ENCODE measurements at regions not wholly inside any gene's neighbourhood (a gene's known extent, or its start where the extent isn't known, plus 50 kb on each side); places are given as distances from the start of the nearest gene placed in this dataset.

DNA sequence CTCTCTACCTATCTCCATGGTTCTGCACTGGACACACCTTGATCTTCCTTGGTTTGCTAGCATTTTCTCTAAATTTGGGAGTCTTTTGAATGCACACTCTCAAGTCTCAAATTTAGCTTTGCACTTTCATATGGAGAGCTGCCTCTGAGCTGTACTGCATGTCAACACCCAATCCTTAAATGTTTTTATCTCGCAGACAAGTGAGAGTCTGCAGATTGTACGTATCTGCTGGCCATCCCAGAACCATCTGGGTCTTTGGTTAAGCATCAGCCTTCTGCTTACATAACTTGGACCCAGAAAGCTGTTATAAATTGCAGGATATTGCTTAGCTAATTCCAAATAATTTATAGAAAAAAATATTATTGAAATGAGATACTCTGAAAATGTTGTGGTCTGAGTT, 111.4 kb upstream of the GRAMD2B start:
- ChIA-PET CTCF (ENCODE audit: low intra/inter-chr PET ratio, low total read pairs) (no interaction called here), POLR2A (no interaction called here)
- H3K9me3 ChIP-seq (ENCODE audit: low read length): no peaks in the 10 kb centered on the region
- H3K4me1 ChIP-seq (ENCODE audit: insufficient read depth, low read length): no peaks in the 10 kb centered on the region
- no peaks in the 10 kb centered on the region for H3K36me3 ChIP-seq (replicated peaks in 1 of 2; ENCODE audit: control insufficient read depth in 1 of 2, insufficient read depth in 2 of 2, low read length in 2 of 2)
- intact Hi-C loops (cut with micrococcal nuclease; ENCODE audit: unreplicated experiment): no loop called here
- in situ Hi-C loops (cut with HindIII; ENCODE audit: extremely low pct_ligation_motif_present, low pct_unique_long_range_greater_than_20kb): no loop called here
- no peak overlapping the region for H3K9ac ChIP-seq (ENCODE audit: insufficient read depth, low read depth, low read length)
- DNase-seq (ENCODE audit: low spot score) (no peak), ATAC-seq (no peak), FAIRE-seq (no peak)
- H4K20me1 ChIP-seq (ENCODE audit: insufficient read depth, low read length): no peaks in the 10 kb centered on the region
- no TSS peak for BruUV-seq (replicated peaks)
- TF ChIP-seq HNRNPUL1 (IDR thresholded peaks at IDR 0.05; ENCODE audit: low read depth, low read length) (no peak), CHD2 (IDR thresholded peaks at IDR 0.05; ENCODE audit: low read depth, low read length) (no peak), ATF7 (IDR thresholded peaks at IDR 0.05) (no peak), ATF7 (CRISPR knock-in tag; IDR thresholded peaks at IDR 0.05) (no peak), ZNF660 (CRISPR knock-in tag; IDR thresholded peaks at IDR 0.05; ENCODE audit: borderline replicate concordance, low read depth) (no peak), NFRKB (IDR thresholded peaks at IDR 0.05) (no peak), SNRNP70 (IDR thresholded peaks at IDR 0.05; ENCODE audit: low read depth, low read length) (no peak), ZNF331 (CRISPR knock-in tag; IDR thresholded peaks at IDR 0.05) (no peak), ZNF496 (CRISPR knock-in tag; IDR thresholded peaks at IDR 0.05; ENCODE audit: insufficient replicate concordance) (no peak), ZNF354B (CRISPR knock-in tag; IDR thresholded peaks at IDR 0.05) (no peak)
- TF ChIP-seq, protein P1, sequence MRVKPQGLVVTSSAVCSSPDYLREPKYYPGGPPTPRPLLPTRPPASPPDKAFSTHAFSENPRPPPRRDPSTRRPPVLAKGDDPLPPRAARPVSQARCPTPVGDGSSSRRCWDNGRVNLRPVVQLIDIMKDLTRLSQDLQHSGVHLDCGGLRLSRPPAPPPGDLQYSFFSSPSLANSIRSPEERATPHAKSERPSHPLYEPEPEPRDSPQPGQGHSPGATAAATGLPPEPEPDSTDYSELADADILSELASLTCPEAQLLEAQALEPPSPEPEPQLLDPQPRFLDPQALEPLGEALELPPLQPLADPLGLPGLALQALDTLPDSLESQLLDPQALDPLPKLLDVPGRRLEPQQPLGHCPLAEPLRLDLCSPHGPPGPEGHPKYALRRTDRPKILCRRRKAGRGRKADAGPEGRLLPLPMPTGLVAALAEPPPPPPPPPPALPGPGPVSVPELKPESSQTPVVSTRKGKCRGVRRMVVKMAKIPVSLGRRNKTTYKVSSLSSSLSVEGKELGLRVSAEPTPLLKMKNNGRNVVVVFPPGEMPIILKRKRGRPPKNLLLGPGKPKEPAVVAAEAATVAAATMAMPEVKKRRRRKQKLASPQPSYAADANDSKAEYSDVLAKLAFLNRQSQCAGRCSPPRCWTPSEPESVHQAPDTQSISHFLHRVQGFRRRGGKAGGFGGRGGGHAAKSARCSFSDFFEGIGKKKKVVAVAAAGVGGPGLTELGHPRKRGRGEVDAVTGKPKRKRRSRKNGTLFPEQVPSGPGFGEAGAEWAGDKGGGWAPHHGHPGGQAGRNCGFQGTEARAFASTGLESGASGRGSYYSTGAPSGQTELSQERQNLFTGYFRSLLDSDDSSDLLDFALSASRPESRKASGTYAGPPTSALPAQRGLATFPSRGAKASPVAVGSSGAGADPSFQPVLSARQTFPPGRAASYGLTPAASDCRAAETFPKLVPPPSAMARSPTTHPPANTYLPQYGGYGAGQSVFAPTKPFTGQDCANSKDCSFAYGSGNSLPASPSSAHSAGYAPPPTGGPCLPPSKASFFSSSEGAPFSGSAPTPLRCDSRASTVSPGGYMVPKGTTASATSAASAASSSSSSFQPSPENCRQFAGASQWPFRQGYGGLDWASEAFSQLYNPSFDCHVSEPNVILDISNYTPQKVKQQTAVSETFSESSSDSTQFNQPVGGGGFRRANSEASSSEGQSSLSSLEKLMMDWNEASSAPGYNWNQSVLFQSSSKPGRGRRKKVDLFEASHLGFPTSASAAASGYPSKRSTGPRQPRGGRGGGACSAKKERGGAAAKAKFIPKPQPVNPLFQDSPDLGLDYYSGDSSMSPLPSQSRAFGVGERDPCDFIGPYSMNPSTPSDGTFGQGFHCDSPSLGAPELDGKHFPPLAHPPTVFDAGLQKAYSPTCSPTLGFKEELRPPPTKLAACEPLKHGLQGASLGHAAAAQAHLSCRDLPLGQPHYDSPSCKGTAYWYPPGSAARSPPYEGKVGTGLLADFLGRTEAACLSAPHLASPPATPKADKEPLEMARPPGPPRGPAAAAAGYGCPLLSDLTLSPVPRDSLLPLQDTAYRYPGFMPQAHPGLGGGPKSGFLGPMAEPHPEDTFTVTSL (CRISPR knock-in tag; IDR thresholded peaks at IDR 0.05; ENCODE audit: borderline replicate concordance): no peak
- TF ChIP-seq, protein P2, sequence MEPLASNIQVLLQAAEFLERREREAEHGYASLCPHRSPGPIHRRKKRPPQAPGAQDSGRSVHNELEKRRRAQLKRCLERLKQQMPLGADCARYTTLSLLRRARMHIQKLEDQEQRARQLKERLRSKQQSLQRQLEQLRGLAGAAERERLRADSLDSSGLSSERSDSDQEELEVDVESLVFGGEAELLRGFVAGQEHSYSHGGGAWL (CRISPR knock-in tag; IDR thresholded peaks at IDR 0.05): no peak
- H3K27ac ChIP-seq (ENCODE audit: extremely low read length, insufficient read depth, low read length): no peak overlapping the region
- H3K79me2 ChIP-seq (ENCODE audit: insufficient read depth, low read length): no peaks in the 10 kb centered on the region
- 45% methylated on average over 2 of the region's 2 CpGs for WGBS (ENCODE audit: low lambda C conversion rate)
- no peak overlapping the region for H3K4me2 ChIP-seq (ENCODE audit: low read depth, low read length)
- H3K27me3 ChIP-seq (ENCODE audit: control insufficient read depth in 1 of 2, insufficient read depth in 2 of 2, low read length in 2 of 2): no peaks in the 10 kb centered on the region
- no peak overlapping the region for H3K4me3 ChIP-seq (replicated peaks in 1 of 3; ENCODE audit: insufficient read depth in 1 of 3, low read depth in 2 of 3, low read length in 3 of 3)
- no peak overlapping the region for H2AFZ ChIP-seq (ENCODE audit: low read length)

Data from HepG2 (cell line).